ENCODE measurements at regions not wholly inside any gene's neighbourhood (a gene's known extent, or its start where the extent isn't known, plus 50 kb on each side); places are given as distances from the start of the nearest gene placed in this dataset.

GRCh38 chr1:229195246-229195645 is 75.7 kb upstream of the RAB4A start:
- Mint-ChIP-seq H3K4me3 (no peak overlapping the region), H3K27ac (no peak overlapping the region), H3K36me3 (ENCODE audit: low read depth) (no peaks in the 10 kb centered on the region), H3K27me3 (ENCODE audit: low read depth) (peaks cover 7% of the 10 kb centered on the region), H3K4me1 (ENCODE audit: low read depth) (peaks cover 18% of the 10 kb centered on the region), H3K9me3 (no peaks in the 10 kb centered on the region)
- no peak for DNase-seq (ENCODE audit: low spot score)

- Mint-ChIP-seq H3K4me3 (no peak overlapping the region), H3K27me3 (ENCODE audit: low read depth) (peaks cover 7% of the 10 kb centered on the region), H3K4me1 (ENCODE audit: low read depth) (peaks cover 21% of the 10 kb centered on the region), H3K9me3 (no peaks in the 10 kb centered on the region), H3K36me3 (ENCODE audit: low read depth) (no peaks in the 10 kb centered on the region), H3K27ac (no peak overlapping the region)
- DNase-seq (ENCODE audit: low spot score), result no peak
These were observed 74.3 kb upstream of the RAB4A start for GRCh38 chr1:229196404-229197264.

GRCh38 chr1:229197265-229197585 is 73.7 kb upstream of the RAB4A start:
- Mint-ChIP-seq H3K36me3 (ENCODE audit: low read depth) (no peaks in the 10 kb centered on the region), H3K27ac (no peak overlapping the region), H3K9me3 (no peaks in the 10 kb centered on the region), H3K4me3 (no peak overlapping the region), H3K27me3 (ENCODE audit: low read depth) (peaks cover 9% of the 10 kb centered on the region), H3K4me1 (ENCODE audit: low read depth) (peaks cover 15% of the 10 kb centered on the region)
- no peak for DNase-seq (ENCODE audit: low spot score)

GRCh38 chr1:229199261-229200243 is 71.4 kb upstream of the RAB4A start:
- DNase-seq (ENCODE audit: low spot score), result no peak
- no peaks in the 10 kb centered on the region for H3K9me3 Mint-ChIP-seq
- H3K4me1 Mint-ChIP-seq (ENCODE audit: low read depth), result peaks cover 13% of the 10 kb centered on the region
- H3K36me3 Mint-ChIP-seq (ENCODE audit: low read depth), result no peaks in the 10 kb centered on the region
- peak overlapping the region; percentile 45 for H3K4me3 Mint-ChIP-seq
- H3K27ac Mint-ChIP-seq, result peak overlapping the region; percentile 26
- H3K27me3 Mint-ChIP-seq (ENCODE audit: low read depth), result peaks cover 4% of the 10 kb centered on the region

GRCh38 chr1:229203030-229203751 is 67.7 kb upstream of the RAB4A start:
- H3K4me1 Mint-ChIP-seq (ENCODE audit: low read depth), result peaks cover 15% of the 10 kb centered on the region
- H3K36me3 Mint-ChIP-seq (ENCODE audit: low read depth), result no peaks in the 10 kb centered on the region
- no peaks in the 10 kb centered on the region for H3K9me3 Mint-ChIP-seq
- H3K27me3 Mint-ChIP-seq (ENCODE audit: low read depth), result peaks cover 9% of the 10 kb centered on the region
- no peak for DNase-seq (ENCODE audit: low spot score)
- H3K4me3 Mint-ChIP-seq, result no peak overlapping the region
- H3K27ac Mint-ChIP-seq, result no peak overlapping the region

- H3K4me3 Mint-ChIP-seq, result no peak overlapping the region
- H3K9me3 Mint-ChIP-seq, result no peaks in the 10 kb centered on the region
- H3K4me1 Mint-ChIP-seq (ENCODE audit: low read depth), result peaks cover 19% of the 10 kb centered on the region
- DNase-seq (ENCODE audit: low spot score), result no peak
- peaks cover 9% of the 10 kb centered on the region for H3K27me3 Mint-ChIP-seq (ENCODE audit: low read depth)
- no peak overlapping the region for H3K27ac Mint-ChIP-seq
- H3K36me3 Mint-ChIP-seq (ENCODE audit: low read depth), result no peaks in the 10 kb centered on the region
These were observed 66.8 kb upstream of the RAB4A start for GRCh38 chr1:229203991-229204632.

- no peak overlapping the region for H3K27ac Mint-ChIP-seq
- peaks cover 14% of the 10 kb centered on the region for H3K4me1 Mint-ChIP-seq (ENCODE audit: low read depth)
- peaks cover 9% of the 10 kb centered on the region for H3K27me3 Mint-ChIP-seq (ENCODE audit: low read depth)
- no peak overlapping the region for H3K4me3 Mint-ChIP-seq
- no peak for DNase-seq (ENCODE audit: low spot score)
- H3K9me3 Mint-ChIP-seq, result no peaks in the 10 kb centered on the region
- no peaks in the 10 kb centered on the region for H3K36me3 Mint-ChIP-seq (ENCODE audit: low read depth)
These were observed 65.8 kb upstream of the RAB4A start for GRCh38 chr1:229204921-229205777.

GRCh38 chr1:229205854-229206253 is 65.1 kb upstream of the RAB4A start:
- Mint-ChIP-seq H3K36me3 (ENCODE audit: low read depth) (no peaks in the 10 kb centered on the region), H3K27ac (no peak overlapping the region), H3K27me3 (ENCODE audit: low read depth) (peaks cover 9% of the 10 kb centered on the region), H3K9me3 (no peaks in the 10 kb centered on the region), H3K4me3 (no peak overlapping the region), H3K4me1 (ENCODE audit: low read depth) (peaks cover 10% of the 10 kb centered on the region)
- no peak for DNase-seq (ENCODE audit: low spot score)

GRCh38 chr1:229207916-229208315 is 63.0 kb upstream of the RAB4A start:
- Mint-ChIP-seq H3K4me1 (ENCODE audit: low read depth) (peaks cover 8% of the 10 kb centered on the region), H3K27me3 (ENCODE audit: low read depth) (peaks cover 5% of the 10 kb centered on the region), H3K27ac (no peak overlapping the region), H3K4me3 (no peak overlapping the region), H3K36me3 (ENCODE audit: low read depth) (no peaks in the 10 kb centered on the region), H3K9me3 (no peaks in the 10 kb centered on the region)
- DNase-seq (ENCODE audit: low spot score), result no peak

GRCh38 chr1:229208481-229208880 is 62.4 kb upstream of the RAB4A start:
- Mint-ChIP-seq H3K27me3 (ENCODE audit: low read depth) (peaks cover 4% of the 10 kb centered on the region), H3K4me3 (no peak overlapping the region), H3K4me1 (ENCODE audit: low read depth) (peaks cover 8% of the 10 kb centered on the region), H3K27ac (no peak overlapping the region), H3K36me3 (ENCODE audit: low read depth) (no peaks in the 10 kb centered on the region), H3K9me3 (no peaks in the 10 kb centered on the region)
- no peak for DNase-seq (ENCODE audit: low spot score)

GRCh38 chr1:229209386-229209785 is 61.5 kb upstream of the RAB4A start:
- Mint-ChIP-seq H3K27ac (no peak overlapping the region), H3K4me3 (no peak overlapping the region), H3K36me3 (ENCODE audit: low read depth) (no peaks in the 10 kb centered on the region), H3K9me3 (no peaks in the 10 kb centered on the region), H3K4me1 (ENCODE audit: low read depth) (peaks cover 8% of the 10 kb centered on the region), H3K27me3 (ENCODE audit: low read depth) (peaks cover 4% of the 10 kb centered on the region)
- no peak for DNase-seq (ENCODE audit: low spot score)

GRCh38 chr1:229209816-229210215 is 61.1 kb upstream of the RAB4A start:
- H3K36me3 Mint-ChIP-seq (ENCODE audit: low read depth), result no peaks in the 10 kb centered on the region
- no peak overlapping the region for H3K4me3 Mint-ChIP-seq
- peaks cover 6% of the 10 kb centered on the region for H3K27me3 Mint-ChIP-seq (ENCODE audit: low read depth)
- H3K27ac Mint-ChIP-seq, result no peak overlapping the region
- no peak for DNase-seq (ENCODE audit: low spot score)
- H3K4me1 Mint-ChIP-seq (ENCODE audit: low read depth), result peaks cover 8% of the 10 kb centered on the region
- no peaks in the 10 kb centered on the region for H3K9me3 Mint-ChIP-seq

- Mint-ChIP-seq H3K27me3 (ENCODE audit: low read depth) (peaks cover 7% of the 10 kb centered on the region), H3K9me3 (no peaks in the 10 kb centered on the region), H3K27ac (no peak overlapping the region), H3K36me3 (ENCODE audit: low read depth) (no peaks in the 10 kb centered on the region), H3K4me3 (no peak overlapping the region), H3K4me1 (ENCODE audit: low read depth) (peaks cover 5% of the 10 kb centered on the region)
- DNase-seq (ENCODE audit: low spot score), result no peak
These were observed 60.1 kb upstream of the RAB4A start for GRCh38 chr1:229210844-229211243.
